GM23338 (cell line): ENCODE measurements at regions not wholly inside any gene's neighbourhood (a gene's known extent, or its start where the extent isn't known, plus 50 kb on each side); places are given as distances from the start of the nearest gene placed in this dataset.

Source experiments
- ATAC-seq: fragments of 200-7000 bp; cut with Tn5 transposase; 3 replicates; pipeline ENCODE4 v1.9.1; 2020
- DNase-seq: peaks from one replicate; pipeline ENCODE4 v3.0.0-alpha.2; 2015; ENCODE audit warnings: low spot score
- H2AFZ ChIP-seq: fragments of 200-600 bp; sonication (generic); 2 replicates; pipeline ENCODE4 v1.8.0; 2016; ENCODE audit warnings: antibody characterized with exemption, mild to moderate bottlenecking, moderate library complexity
- H3F3A ChIP-seq: fragments of 200-600 bp; sonication (generic); replicated peaks from 2 replicates; pipeline ENCODE4 v1.8.0; 2017; ENCODE audit warnings: antibody characterized with exemption, mixed run types, low read depth
- H3K27ac ChIP-seq: fragments of 200-600 bp; sonication (generic); 2 replicates; pipeline ENCODE4 v1.6.1; 2016; ENCODE audit warnings: low read depth
- H3K27me3 ChIP-seq: fragments of 200-600 bp; sonication (generic); 2 replicates; pipeline ENCODE4 v1.8.0; 2016; ENCODE audit warnings: mild to moderate bottlenecking, mixed run types, moderate library complexity; ENCODE audit not compliant: insufficient read depth
- H3K36me3 ChIP-seq: fragments of 200-600 bp; sonication (generic); 2 replicates; pipeline ENCODE4 v1.8.0; 2016; ENCODE audit warnings: mild to moderate bottlenecking; ENCODE audit not compliant: insufficient read depth
- H3K4me1 ChIP-seq: fragments of 200-600 bp; sonication (generic); 2 replicates; pipeline ENCODE4 v1.8.0; 2016; ENCODE audit warnings: mild to moderate bottlenecking, moderate library complexity; ENCODE audit not compliant: insufficient read depth
- H3K4me2 ChIP-seq: fragments of 200-600 bp; sonication (generic); 2 replicates; pipeline ENCODE4 v1.7.1; 2017; ENCODE audit warnings: mixed run types
- H3K4me3 ChIP-seq: fragments of 200-600 bp; sonication (generic); 2 replicates; pipeline ENCODE4 v1.6.1; 2016; ENCODE audit warnings: mixed run types
- H3K79me2 ChIP-seq: fragments of 200-600 bp; sonication (generic); replicated peaks from 2 replicates; pipeline ENCODE4 v1.8.0; 2017; ENCODE audit warnings: mild to moderate bottlenecking; ENCODE audit not compliant: insufficient read depth
- H3K9me2 ChIP-seq: fragments of 200-600 bp; sonication (generic); 2 replicates; pipeline ENCODE4 v1.8.0; 2017; ENCODE audit not compliant: insufficient read depth
- H4K20me1 ChIP-seq: fragments of 200-600 bp; sonication (generic); replicated peaks from 2 replicates; pipeline ENCODE4 v1.8.0; 2017; ENCODE audit warnings: mild to moderate bottlenecking; ENCODE audit not compliant: insufficient read depth
- H3K27ac Mint-ChIP-seq: 2 replicates; pipeline ENCODE4 v1.8.0; 2020; ENCODE audit warnings: inconsistent platforms, mild to moderate bottlenecking, moderate library complexity, mixed read lengths
- H3K27me3 Mint-ChIP-seq: 3 replicates; pipeline ENCODE4 v1.8.0; 2022; ENCODE audit warnings: low read depth, mild to moderate bottlenecking, moderate library complexity, mixed read lengths, inconsistent platforms; ENCODE audit not compliant: insufficient read depth, poor library complexity
- H3K36me3 Mint-ChIP-seq: 3 replicates; pipeline ENCODE4 v1.8.0; 2021; ENCODE audit warnings: low read depth, mild to moderate bottlenecking, inconsistent platforms, moderate library complexity, mixed read lengths
- H3K4me1 Mint-ChIP-seq: 3 replicates; pipeline ENCODE4 v1.8.0; 2020; ENCODE audit warnings: mild to moderate bottlenecking, inconsistent platforms, mixed read lengths
- H3K4me3 Mint-ChIP-seq: 3 replicates; pipeline ENCODE4 v1.8.0; 2021; ENCODE audit warnings: moderate library complexity, mild to moderate bottlenecking, inconsistent platforms, mixed read lengths
- H3K9me3 Mint-ChIP-seq: 3 replicates; pipeline ENCODE4 v1.8.0; 2020; ENCODE audit warnings: moderate library complexity, mild to moderate bottlenecking, inconsistent platforms, mixed read lengths
- CREB1 ChIP-seq: fragments of 250-450 bp; sonication (Bioruptor Pico); IDR thresholded peaks from 2 replicates; pipeline ENCODE4 v1.5.0; 2020; ENCODE audit warnings: low read depth, mild to moderate bottlenecking, moderate library complexity
- EZH2 ChIP-seq: fragments of 200-600 bp; sonication (generic); IDR thresholded peaks from one replicate; pipeline ENCODE4 v1.8.0; 2017; ENCODE audit warnings: antibody characterized with exemption, mild to moderate bottlenecking, low read depth; ENCODE audit not compliant: unreplicated experiment
- JUNB ChIP-seq: IDR thresholded peaks from one replicate; pipeline ENCODE4 v1.6.1; 2016; ENCODE audit warnings: antibody characterized with exemption; ENCODE audit not compliant: unreplicated experiment
- POLR2AphosphoS5 ChIP-seq: IDR thresholded peaks from 2 replicates; pipeline ENCODE4 v1.6.1; 2016; ENCODE audit warnings: antibody characterized with exemption, low read depth
- STAT1 ChIP-seq: IDR thresholded peaks from one replicate; pipeline ENCODE4 v1.6.1; 2016; ENCODE audit warnings: antibody characterized with exemption; ENCODE audit not compliant: unreplicated experiment
- ZNF114 ChIP-seq: fragments of 250-450 bp; sonication (Bioruptor Pico); IDR thresholded peaks from 2 replicates; pipeline ENCODE4 v1.5.0; 2020; ENCODE audit warnings: mild to moderate bottlenecking, moderate library complexity
- TF ChIP-seq, protein P1 (sequence below): IDR thresholded peaks from one replicate; pipeline ENCODE4 v1.6.1; 2018; ENCODE audit warnings: antibody characterized with exemption; ENCODE audit not compliant: unreplicated experiment
- TF ChIP-seq, protein P2 (sequence below), 2 experiments: fragments of 200-600 bp in 1 of 2; sonication (generic) in 1 of 2; conservative IDR thresholded peaks; 2 replicates each; pipeline versions ENCODE4 v1.5.1 to v1.6.1; 2016 to 2017; ENCODE audit warnings: antibody characterized with exemption in 2 of 2, low read depth in 2 of 2, mild to moderate bottlenecking in 2 of 2, moderate library complexity in 1 of 2
- TF ChIP-seq, protein P3 (sequence below): fragments of 250-450 bp; sonication (Bioruptor Pico); IDR thresholded peaks from 2 replicates; pipeline ENCODE4 v1.5.0; 2020; ENCODE audit warnings: mild to moderate bottlenecking, moderate library complexity
- TF ChIP-seq, protein P4 (sequence below): IDR thresholded peaks from 2 replicates; pipeline ENCODE4 v1.6.1; 2016; ENCODE audit warnings: antibody characterized with exemption

DNA sequence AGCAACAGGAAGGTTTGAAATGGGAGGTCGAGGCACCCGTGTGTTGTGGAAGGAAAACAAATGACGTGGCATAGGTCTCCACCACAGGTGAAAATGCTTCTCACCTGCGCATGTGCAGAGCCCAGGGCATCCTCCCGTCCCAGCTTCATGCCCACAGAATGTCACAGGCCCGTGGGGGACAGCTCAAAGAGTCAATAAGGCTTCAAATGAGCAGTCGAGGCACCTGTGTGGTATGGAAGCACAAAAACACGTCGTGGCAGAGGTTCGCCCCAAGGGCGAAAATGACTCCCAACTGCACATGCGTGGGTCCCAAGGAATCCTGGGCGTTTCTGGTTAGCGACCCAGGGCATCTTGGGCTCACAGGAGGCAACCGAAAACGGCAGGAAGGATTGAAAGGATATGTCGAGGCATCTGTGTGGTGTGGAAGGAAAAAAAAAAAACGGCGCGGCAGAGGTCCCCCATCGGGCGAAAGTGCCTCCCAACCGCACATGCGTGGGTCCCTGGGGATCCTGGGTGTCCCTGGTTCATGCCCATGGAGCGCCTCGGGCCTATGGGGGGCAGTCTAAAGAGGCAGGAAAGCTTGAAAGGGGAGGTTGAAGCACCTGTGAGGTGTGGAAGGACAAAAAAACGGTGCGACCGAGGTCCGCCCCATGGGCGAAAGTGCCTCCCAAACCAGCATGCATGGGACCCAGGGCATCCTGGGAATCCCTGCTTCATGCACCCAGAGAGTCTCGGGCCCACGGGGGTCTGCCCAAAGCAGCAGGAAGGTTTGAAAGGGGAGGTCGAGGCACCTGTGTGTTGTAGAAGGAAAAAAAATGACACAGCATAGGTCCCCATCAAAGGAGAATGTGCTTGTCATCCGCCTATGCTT lies 578.5 kb downstream of the ALG10 start:
- ATAC-seq, result no peak
- Mint-ChIP-seq H3K27ac (no peak overlapping the region), H3K4me3 (no peak overlapping the region), H3K36me3 (peaks cover 57% of the 10 kb centered on the region), H3K4me1 (no peaks in the 10 kb centered on the region), H3K27me3 (peaks cover 6% of the 10 kb centered on the region), H3K9me3 (peaks cover 100% of the 10 kb centered on the region)
- Histone ChIP-seq H3K79me2 (no peaks in the 10 kb centered on the region), H2AFZ (no peak overlapping the region), H4K20me1 (no peaks in the 10 kb centered on the region), H3K27me3 (no peaks in the 10 kb centered on the region), H3K4me2 (no peak overlapping the region), H3K27ac (no peak overlapping the region), H3K36me3 (no peaks in the 10 kb centered on the region), H3F3A (no peaks in the 10 kb centered on the region), H3K4me3 (no peak overlapping the region), H3K4me1 (no peaks in the 10 kb centered on the region), H3K9me2 (no peaks in the 10 kb centered on the region)
- no peak for DNase-seq
- TF ChIP-seq STAT1 (no peak), ZNF114 (CRISPR knock-in tag) (no peak), EZH2 (no peak), CREB1 (CRISPR knock-in tag) (no peak), POLR2AphosphoS5 (no peak), JUNB (no peak)
- TF ChIP-seq, protein P1, sequence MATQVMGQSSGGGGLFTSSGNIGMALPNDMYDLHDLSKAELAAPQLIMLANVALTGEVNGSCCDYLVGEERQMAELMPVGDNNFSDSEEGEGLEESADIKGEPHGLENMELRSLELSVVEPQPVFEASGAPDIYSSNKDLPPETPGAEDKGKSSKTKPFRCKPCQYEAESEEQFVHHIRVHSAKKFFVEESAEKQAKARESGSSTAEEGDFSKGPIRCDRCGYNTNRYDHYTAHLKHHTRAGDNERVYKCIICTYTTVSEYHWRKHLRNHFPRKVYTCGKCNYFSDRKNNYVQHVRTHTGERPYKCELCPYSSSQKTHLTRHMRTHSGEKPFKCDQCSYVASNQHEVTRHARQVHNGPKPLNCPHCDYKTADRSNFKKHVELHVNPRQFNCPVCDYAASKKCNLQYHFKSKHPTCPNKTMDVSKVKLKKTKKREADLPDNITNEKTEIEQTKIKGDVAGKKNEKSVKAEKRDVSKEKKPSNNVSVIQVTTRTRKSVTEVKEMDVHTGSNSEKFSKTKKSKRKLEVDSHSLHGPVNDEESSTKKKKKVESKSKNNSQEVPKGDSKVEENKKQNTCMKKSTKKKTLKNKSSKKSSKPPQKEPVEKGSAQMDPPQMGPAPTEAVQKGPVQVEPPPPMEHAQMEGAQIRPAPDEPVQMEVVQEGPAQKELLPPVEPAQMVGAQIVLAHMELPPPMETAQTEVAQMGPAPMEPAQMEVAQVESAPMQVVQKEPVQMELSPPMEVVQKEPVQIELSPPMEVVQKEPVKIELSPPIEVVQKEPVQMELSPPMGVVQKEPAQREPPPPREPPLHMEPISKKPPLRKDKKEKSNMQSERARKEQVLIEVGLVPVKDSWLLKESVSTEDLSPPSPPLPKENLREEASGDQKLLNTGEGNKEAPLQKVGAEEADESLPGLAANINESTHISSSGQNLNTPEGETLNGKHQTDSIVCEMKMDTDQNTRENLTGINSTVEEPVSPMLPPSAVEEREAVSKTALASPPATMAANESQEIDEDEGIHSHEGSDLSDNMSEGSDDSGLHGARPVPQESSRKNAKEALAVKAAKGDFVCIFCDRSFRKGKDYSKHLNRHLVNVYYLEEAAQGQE, result no peak
- TF ChIP-seq, protein P2, sequence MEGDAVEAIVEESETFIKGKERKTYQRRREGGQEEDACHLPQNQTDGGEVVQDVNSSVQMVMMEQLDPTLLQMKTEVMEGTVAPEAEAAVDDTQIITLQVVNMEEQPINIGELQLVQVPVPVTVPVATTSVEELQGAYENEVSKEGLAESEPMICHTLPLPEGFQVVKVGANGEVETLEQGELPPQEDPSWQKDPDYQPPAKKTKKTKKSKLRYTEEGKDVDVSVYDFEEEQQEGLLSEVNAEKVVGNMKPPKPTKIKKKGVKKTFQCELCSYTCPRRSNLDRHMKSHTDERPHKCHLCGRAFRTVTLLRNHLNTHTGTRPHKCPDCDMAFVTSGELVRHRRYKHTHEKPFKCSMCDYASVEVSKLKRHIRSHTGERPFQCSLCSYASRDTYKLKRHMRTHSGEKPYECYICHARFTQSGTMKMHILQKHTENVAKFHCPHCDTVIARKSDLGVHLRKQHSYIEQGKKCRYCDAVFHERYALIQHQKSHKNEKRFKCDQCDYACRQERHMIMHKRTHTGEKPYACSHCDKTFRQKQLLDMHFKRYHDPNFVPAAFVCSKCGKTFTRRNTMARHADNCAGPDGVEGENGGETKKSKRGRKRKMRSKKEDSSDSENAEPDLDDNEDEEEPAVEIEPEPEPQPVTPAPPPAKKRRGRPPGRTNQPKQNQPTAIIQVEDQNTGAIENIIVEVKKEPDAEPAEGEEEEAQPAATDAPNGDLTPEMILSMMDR (conservative IDR thresholded peaks at IDR 0.05; ENCODE audit: low read depth in 2 of 2), result no peak
- TF ChIP-seq, protein P3, sequence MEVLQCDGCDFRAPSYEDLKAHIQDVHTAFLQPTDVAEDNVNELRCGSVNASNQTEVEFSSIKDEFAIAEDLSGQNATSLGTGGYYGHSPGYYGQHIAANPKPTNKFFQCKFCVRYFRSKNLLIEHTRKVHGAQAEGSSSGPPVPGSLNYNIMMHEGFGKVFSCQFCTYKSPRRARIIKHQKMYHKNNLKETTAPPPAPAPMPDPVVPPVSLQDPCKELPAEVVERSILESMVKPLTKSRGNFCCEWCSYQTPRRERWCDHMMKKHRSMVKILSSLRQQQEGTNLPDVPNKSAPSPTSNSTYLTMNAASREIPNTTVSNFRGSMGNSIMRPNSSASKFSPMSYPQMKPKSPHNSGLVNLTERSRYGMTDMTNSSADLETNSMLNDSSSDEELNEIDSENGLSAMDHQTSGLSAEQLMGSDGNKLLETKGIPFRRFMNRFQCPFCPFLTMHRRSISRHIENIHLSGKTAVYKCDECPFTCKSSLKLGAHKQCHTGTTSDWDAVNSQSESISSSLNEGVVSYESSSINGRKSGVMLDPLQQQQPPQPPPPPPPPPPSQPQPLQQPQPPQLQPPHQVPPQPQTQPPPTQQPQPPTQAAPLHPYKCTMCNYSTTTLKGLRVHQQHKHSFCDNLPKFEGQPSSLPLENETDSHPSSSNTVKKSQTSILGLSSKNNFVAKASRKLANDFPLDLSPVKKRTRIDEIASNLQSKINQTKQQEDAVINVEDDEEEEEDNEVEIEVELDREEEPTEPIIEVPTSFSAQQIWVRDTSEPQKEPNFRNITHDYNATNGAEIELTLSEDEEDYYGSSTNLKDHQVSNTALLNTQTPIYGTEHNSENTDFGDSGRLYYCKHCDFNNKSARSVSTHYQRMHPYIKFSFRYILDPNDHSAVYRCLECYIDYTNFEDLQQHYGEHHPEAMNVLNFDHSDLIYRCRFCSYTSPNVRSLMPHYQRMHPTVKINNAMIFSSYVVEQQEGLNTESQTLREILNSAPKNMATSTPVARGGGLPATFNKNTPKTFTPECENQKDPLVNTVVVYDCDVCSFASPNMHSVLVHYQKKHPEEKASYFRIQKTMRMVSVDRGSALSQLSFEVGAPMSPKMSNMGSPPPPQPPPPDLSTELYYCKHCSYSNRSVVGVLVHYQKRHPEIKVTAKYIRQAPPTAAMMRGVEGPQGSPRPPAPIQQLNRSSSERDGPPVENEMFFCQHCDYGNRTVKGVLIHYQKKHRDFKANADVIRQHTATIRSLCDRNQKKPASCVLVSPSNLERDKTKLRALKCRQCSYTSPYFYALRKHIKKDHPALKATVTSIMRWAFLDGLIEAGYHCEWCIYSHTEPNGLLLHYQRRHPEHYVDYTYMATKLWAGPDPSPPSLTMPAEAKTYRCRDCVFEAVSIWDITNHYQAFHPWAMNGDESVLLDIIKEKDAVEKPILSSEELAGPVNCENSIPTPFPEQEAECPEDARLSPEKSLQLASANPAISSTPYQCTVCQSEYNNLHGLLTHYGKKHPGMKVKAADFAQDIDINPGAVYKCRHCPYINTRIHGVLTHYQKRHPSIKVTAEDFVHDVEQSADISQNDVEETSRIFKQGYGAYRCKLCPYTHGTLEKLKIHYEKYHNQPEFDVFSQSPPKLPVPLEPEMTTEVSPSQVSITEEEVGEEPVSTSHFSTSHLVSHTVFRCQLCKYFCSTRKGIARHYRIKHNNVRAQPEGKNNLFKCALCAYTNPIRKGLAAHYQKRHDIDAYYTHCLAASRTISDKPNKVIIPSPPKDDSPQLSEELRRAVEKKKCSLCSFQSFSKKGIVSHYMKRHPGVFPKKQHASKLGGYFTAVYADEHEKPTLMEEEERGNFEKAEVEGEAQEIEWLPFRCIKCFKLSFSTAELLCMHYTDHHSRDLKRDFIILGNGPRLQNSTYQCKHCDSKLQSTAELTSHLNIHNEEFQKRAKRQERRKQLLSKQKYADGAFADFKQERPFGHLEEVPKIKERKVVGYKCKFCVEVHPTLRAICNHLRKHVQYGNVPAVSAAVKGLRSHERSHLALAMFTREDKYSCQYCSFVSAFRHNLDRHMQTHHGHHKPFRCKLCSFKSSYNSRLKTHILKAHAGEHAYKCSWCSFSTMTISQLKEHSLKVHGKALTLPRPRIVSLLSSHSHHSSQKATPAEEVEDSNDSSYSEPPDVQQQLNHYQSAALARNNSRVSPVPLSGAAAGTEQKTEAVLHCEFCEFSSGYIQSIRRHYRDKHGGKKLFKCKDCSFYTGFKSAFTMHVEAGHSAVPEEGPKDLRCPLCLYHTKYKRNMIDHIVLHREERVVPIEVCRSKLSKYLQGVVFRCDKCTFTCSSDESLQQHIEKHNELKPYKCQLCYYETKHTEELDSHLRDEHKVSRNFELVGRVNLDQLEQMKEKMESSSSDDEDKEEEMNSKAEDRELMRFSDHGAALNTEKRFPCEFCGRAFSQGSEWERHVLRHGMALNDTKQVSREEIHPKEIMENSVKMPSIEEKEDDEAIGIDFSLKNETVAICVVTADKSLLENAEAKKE (CRISPR knock-in tag), result no peak
- TF ChIP-seq, protein P4, sequence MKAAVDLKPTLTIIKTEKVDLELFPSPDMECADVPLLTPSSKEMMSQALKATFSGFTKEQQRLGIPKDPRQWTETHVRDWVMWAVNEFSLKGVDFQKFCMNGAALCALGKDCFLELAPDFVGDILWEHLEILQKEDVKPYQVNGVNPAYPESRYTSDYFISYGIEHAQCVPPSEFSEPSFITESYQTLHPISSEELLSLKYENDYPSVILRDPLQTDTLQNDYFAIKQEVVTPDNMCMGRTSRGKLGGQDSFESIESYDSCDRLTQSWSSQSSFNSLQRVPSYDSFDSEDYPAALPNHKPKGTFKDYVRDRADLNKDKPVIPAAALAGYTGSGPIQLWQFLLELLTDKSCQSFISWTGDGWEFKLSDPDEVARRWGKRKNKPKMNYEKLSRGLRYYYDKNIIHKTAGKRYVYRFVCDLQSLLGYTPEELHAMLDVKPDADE, result no peak
